ENCODE measurements at regions not wholly inside any gene's neighbourhood (a gene's known extent, or its start where the extent isn't known, plus 50 kb on each side); places are given as distances from the start of the nearest gene placed in this dataset.

DNA sequence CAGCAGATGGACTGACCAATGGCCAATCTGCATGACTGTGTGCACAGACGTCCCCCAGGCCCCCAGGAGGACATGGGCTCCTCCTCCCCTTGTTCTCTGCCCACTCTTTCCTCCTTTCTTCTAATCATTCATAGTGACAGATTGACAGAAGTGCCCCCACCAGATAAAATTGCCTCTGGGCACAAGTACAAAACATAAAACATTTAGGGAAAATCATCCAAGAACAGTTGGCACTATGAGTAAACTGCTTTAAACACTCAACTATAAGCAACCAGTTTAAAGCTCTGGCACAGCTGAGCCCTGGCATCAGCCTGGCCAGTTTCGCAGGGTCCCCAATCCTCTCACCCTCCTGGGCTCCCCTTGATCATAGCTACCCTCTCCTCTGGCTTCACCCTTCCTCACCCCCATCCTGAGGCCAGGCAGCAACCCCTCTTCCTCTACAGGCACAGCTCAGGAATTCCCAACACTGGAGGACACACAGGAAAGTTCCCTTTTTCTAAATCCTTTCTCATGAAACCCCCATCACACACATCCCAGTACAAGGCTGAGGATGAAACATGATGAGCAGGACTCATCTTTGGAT lies 232.9 kb downstream of the BUD13 start:
- no peak overlapping the region for H3K27ac ChIP-seq
- peak in 1 of 2 donors; percentile 21 for DNase-seq
- no peak for TF ChIP-seq CTCF (IDR thresholded peaks at IDR 0.05)
- peaks cover 0 to 15% of the 10 kb centered on the region in 2 donors for H3K27me3 ChIP-seq
- no peak overlapping the region for H3K4me3 ChIP-seq
- H3K4me1 ChIP-seq, result no peaks in the 10 kb centered on the region
- H3K36me3 ChIP-seq, result no peaks in the 10 kb centered on the region
- H3K9me3 ChIP-seq, result peaks cover 0 to 7% (median 0%) of the 10 kb centered on the region in 3 donors
- intact Hi-C loops (cut with DNase I; ENCODE audit: low total_unique reads), result no loop called here

DNA sequence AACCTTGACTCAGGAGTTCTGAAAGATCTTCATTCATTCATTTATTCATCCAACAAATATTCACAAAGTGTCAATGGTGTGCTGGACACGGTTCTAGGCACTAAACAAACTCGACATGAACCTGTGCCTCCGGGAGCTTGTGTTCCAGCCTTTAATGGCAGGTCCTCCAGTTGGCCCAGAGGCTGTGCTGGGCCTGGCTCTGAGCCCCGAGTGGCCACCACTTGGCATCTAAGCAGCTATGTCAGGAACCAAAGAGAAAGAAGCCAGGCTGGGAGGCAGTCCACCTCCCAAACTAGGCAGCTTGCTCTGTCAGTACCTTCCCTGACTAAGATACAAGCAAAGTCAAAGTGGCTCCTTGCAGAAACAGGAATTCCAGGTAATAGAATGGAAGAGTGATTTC lies 233.6 kb downstream of the BUD13 start:
- Histone ChIP-seq H3K9me3 (peaks cover 0 to 7% (median 0%) of the 10 kb centered on the region in 3 donors), H3K27ac (no peak overlapping the region), H3K36me3 (no peaks in the 10 kb centered on the region), H3K4me3 (no peak overlapping the region), H3K4me1 (no peaks in the 10 kb centered on the region), H3K27me3 (peaks cover 0 to 15% of the 10 kb centered on the region in 2 donors)
- DNase-seq, result peak in 1 of 2 donors; percentile 28
- no peak for TF ChIP-seq CTCF (IDR thresholded peaks at IDR 0.05)
- intact Hi-C loops (cut with DNase I; ENCODE audit: low total_unique reads), result no loop called here

- intact Hi-C loops (cut with DNase I; ENCODE audit: low total_unique reads), result no loop called here
- no peaks in the 10 kb centered on the region for H3K4me1 ChIP-seq
- peak in 1 of 2 donors; percentile 12 for DNase-seq
- no peak overlapping the region for H3K4me3 ChIP-seq
- no peak overlapping the region for H3K27ac ChIP-seq
- peaks cover 0 to 7% (median 0%) of the 10 kb centered on the region in 3 donors for H3K9me3 ChIP-seq
- H3K27me3 ChIP-seq, result peaks cover 0 to 19% of the 10 kb centered on the region in 2 donors
- no peaks in the 10 kb centered on the region for H3K36me3 ChIP-seq
- TF ChIP-seq CTCF (IDR thresholded peaks at IDR 0.05), result no peak
Measured at GRCh38 chr11:116538677-116539076, 234.1 kb downstream of the BUD13 start.

- Histone ChIP-seq H3K4me1 (no peaks in the 10 kb centered on the region), H3K27ac (no peak overlapping the region), H3K4me3 (no peak overlapping the region), H3K9me3 (peaks cover 0 to 7% (median 0%) of the 10 kb centered on the region in 3 donors), H3K36me3 (no peaks in the 10 kb centered on the region), H3K27me3 (peaks cover 0 to 19% of the 10 kb centered on the region in 2 donors)
- peak in 1 of 2 donors; percentile 11 for DNase-seq
- TF ChIP-seq CTCF (IDR thresholded peaks at IDR 0.05), result no peak
- intact Hi-C loops (cut with DNase I; ENCODE audit: low total_unique reads), result no loop called here
Measured at GRCh38 chr11:116537709-116538108, 235.1 kb downstream of the BUD13 start.

- intact Hi-C loops (cut with DNase I; ENCODE audit: low total_unique reads), result no loop called here
- TF ChIP-seq CTCF (IDR thresholded peaks at IDR 0.05), result no peak
- Histone ChIP-seq H3K4me1 (no peaks in the 10 kb centered on the region), H3K4me3 (no peak overlapping the region), H3K36me3 (no peaks in the 10 kb centered on the region), H3K27ac (no peak overlapping the region), H3K27me3 (peaks cover 0 to 21% of the 10 kb centered on the region in 2 donors), H3K9me3 (peaks cover 0 to 7% (median 0%) of the 10 kb centered on the region in 3 donors)
- DNase-seq, result peak in 1 of 2 donors; percentile 20
Measured at GRCh38 chr11:116537121-116537520, 235.7 kb downstream of the BUD13 start.
